ENCODE measurements at regions not wholly inside any gene's neighbourhood (a gene's known extent, or its start where the extent isn't known, plus 50 kb on each side); places are given as distances from the start of the nearest gene placed in this dataset.

DNA sequence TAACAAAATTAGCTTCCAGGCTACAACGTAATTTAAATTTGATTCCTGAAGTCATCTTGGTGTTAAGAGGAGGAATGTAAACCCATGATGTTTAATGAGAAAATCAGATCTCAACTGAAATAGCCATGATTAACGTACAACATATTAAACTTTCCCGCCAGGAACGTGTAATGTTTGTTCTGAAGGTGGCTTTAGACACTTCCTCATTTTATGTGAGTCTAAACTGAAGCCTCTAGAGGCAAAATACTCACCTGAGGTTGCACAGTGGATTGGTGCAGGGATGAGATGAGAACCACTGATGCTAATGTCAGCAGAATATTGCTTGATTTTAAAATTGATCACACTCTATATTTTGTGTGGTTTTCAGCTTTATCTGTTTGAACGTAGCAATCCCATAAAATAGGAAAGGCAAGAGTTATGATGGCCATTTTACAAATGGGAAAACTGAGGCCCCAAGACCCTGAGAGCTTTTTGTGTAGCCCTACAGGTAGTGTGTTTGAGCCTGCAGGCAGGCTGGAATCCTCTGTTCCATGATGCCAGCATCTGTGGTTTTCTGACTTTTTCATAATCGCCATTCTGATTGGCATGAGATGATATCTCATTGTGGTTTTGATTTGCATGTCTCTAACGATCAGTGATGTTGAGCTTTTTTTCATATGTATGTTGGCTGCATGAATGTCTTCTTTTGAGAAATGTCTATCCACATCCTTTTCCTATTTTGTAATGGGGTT, 243.7 kb upstream of the BMPER start:
- no peaks in the 10 kb centered on the region for H3K36me3 ChIP-seq (ENCODE audit: control insufficient read depth in 2 of 2, insufficient read depth in 2 of 2, low read length in 1 of 2)
- H3K27ac ChIP-seq (ENCODE audit: low read depth in 2 of 2, low read length in 1 of 2), result no peak overlapping the region
- no peaks in the 10 kb centered on the region for H3K27me3 ChIP-seq (ENCODE audit: control insufficient read depth in 1 of 2, insufficient read depth in 2 of 2, low read length in 2 of 2)
- 56 to 58% methylated on average over 7 of the region's 7 CpGs for WGBS, 2 donors
- H3K4me1 ChIP-seq (ENCODE audit: control insufficient read depth in 2 of 2, insufficient read depth in 2 of 2, low read length in 1 of 2), result no peaks in the 10 kb centered on the region
- no peak overlapping the region for H3K4me3 ChIP-seq (ENCODE audit: low read depth in 1 of 2, low read length in 2 of 2)
- H3K9me3 ChIP-seq (ENCODE audit: control insufficient read depth in 2 of 2, insufficient read depth in 1 of 2, low read depth in 1 of 2, low read length in 1 of 2), result no peaks in the 10 kb centered on the region

GRCh38 chr7:33666531-33666930, 238.8 kb upstream of the BMPER start:
- Histone ChIP-seq H3K27me3 (ENCODE audit: control insufficient read depth in 1 of 2, insufficient read depth in 2 of 2, low read length in 2 of 2) (no peaks in the 10 kb centered on the region), H3K4me1 (ENCODE audit: control insufficient read depth in 2 of 2, insufficient read depth in 2 of 2, low read length in 1 of 2) (no peaks in the 10 kb centered on the region), H3K9me3 (ENCODE audit: control insufficient read depth in 2 of 2, insufficient read depth in 1 of 2, low read depth in 1 of 2, low read length in 1 of 2) (no peaks in the 10 kb centered on the region), H3K27ac (ENCODE audit: low read depth in 2 of 2, low read length in 1 of 2) (no peak overlapping the region), H3K36me3 (ENCODE audit: control insufficient read depth in 2 of 2, insufficient read depth in 2 of 2, low read length in 1 of 2) (no peaks in the 10 kb centered on the region), H3K4me3 (ENCODE audit: low read depth in 1 of 2, low read length in 2 of 2) (no peak overlapping the region)

GRCh38 chr7:33667196-33667595, 238.1 kb upstream of the BMPER start:
- H3K4me3 ChIP-seq (ENCODE audit: low read depth in 1 of 2, low read length in 2 of 2), result no peak overlapping the region
- no peaks in the 10 kb centered on the region for H3K27me3 ChIP-seq (ENCODE audit: control insufficient read depth in 1 of 2, insufficient read depth in 2 of 2, low read length in 2 of 2)
- H3K9me3 ChIP-seq (ENCODE audit: control insufficient read depth in 2 of 2, insufficient read depth in 1 of 2, low read depth in 1 of 2, low read length in 1 of 2), result no peaks in the 10 kb centered on the region
- no peaks in the 10 kb centered on the region for H3K36me3 ChIP-seq (ENCODE audit: control insufficient read depth in 2 of 2, insufficient read depth in 2 of 2, low read length in 1 of 2)
- H3K27ac ChIP-seq (ENCODE audit: low read depth in 2 of 2, low read length in 1 of 2), result no peak overlapping the region
- H3K4me1 ChIP-seq (ENCODE audit: control insufficient read depth in 2 of 2, insufficient read depth in 2 of 2, low read length in 1 of 2), result no peaks in the 10 kb centered on the region

DNA sequence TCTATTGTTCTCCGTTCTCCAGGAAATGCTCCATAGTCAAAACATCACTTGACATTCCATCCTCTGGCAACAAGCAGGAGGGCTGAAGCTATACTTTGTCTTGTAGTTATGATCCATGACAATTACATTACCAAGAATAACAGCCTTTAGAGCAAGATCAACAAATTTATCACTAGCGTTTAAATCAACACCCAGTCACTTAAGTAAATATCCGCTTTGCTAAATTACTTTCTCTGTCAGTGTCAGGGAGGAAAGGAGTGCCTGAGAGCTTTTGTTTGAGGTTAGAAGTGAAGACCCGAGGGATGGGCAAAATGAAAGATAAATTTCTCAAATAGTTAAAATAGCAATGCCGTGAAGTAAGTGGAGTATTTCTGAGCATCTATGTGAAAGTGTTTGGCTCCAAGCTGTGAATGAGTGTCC, 236.1 kb upstream of the BMPER start:
- 42 to 43% methylated on average over 5 of the region's 5 CpGs for WGBS, 2 donors
- Histone ChIP-seq H3K9me3 (ENCODE audit: control insufficient read depth in 2 of 2, insufficient read depth in 1 of 2, low read depth in 1 of 2, low read length in 1 of 2) (no peaks in the 10 kb centered on the region), H3K27me3 (ENCODE audit: control insufficient read depth in 1 of 2, insufficient read depth in 2 of 2, low read length in 2 of 2) (no peaks in the 10 kb centered on the region)

GRCh38 chr7:33671531-33672262, 233.6 kb upstream of the BMPER start:
- Histone ChIP-seq H3K4me3 (ENCODE audit: low read depth in 1 of 2, low read length in 2 of 2) (no peak overlapping the region), H3K27me3 (ENCODE audit: control insufficient read depth in 1 of 2, insufficient read depth in 2 of 2, low read length in 2 of 2) (no peaks in the 10 kb centered on the region), H3K4me1 (ENCODE audit: control insufficient read depth in 2 of 2, insufficient read depth in 2 of 2, low read length in 1 of 2) (no peaks in the 10 kb centered on the region), H3K36me3 (ENCODE audit: control insufficient read depth in 2 of 2, insufficient read depth in 2 of 2, low read length in 1 of 2) (no peaks in the 10 kb centered on the region), H3K27ac (ENCODE audit: low read depth in 2 of 2, low read length in 1 of 2) (no peak overlapping the region), H3K9me3 (ENCODE audit: control insufficient read depth in 2 of 2, insufficient read depth in 1 of 2, low read depth in 1 of 2, low read length in 1 of 2) (no peaks in the 10 kb centered on the region)
- 34 to 51% methylated on average over 3 of the region's 3 CpGs for WGBS, 2 donors

More for the DNA sequence above, 236.1 kb upstream of the BMPER start:
- Histone ChIP-seq H3K27ac (ENCODE audit: low read depth in 2 of 2, low read length in 1 of 2) (no peak overlapping the region), H3K4me3 (ENCODE audit: low read depth in 1 of 2, low read length in 2 of 2) (no peak overlapping the region), H3K4me1 (ENCODE audit: control insufficient read depth in 2 of 2, insufficient read depth in 2 of 2, low read length in 1 of 2) (no peaks in the 10 kb centered on the region), H3K36me3 (ENCODE audit: control insufficient read depth in 2 of 2, insufficient read depth in 2 of 2, low read length in 1 of 2) (no peaks in the 10 kb centered on the region)

DNA sequence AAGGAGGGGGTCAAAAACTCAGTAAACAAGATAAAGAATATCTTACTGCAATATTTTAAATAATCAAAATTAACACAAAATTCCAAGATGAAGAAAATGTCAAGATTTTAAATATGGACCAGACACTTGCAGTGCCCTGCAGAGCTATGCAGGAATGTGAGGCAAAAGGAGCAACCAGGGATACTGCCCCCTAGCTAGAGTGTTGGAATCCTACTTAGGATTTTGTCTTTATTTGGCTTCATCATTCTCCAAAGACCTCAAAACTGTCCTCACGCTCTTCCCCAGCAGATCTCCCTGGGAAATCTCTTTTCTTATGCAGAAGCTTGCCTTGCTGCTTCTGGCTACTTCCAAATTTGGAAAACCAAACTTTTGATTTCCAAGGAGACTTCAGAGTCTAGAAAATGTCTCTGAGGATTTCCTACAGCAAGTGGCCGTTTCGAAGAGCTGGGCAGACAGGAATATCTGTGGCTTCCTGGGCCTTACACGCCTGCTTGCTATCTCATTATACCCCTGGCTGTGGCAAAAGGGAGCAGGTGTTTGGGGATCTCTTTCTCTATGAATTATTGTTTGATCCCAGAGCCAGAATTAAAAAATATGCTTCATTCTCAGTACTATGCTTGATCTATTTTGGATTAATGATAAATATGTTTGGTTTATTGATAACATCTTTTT, 232.2 kb upstream of the BMPER start:
- Histone ChIP-seq H3K4me3 (ENCODE audit: low read depth in 1 of 2, low read length in 2 of 2) (no peak overlapping the region), H3K36me3 (ENCODE audit: control insufficient read depth in 2 of 2, insufficient read depth in 2 of 2, low read length in 1 of 2) (no peaks in the 10 kb centered on the region), H3K27ac (ENCODE audit: low read depth in 2 of 2, low read length in 1 of 2) (no peak overlapping the region), H3K9me3 (ENCODE audit: control insufficient read depth in 2 of 2, insufficient read depth in 1 of 2, low read depth in 1 of 2, low read length in 1 of 2) (no peaks in the 10 kb centered on the region), H3K4me1 (ENCODE audit: control insufficient read depth in 2 of 2, insufficient read depth in 2 of 2, low read length in 1 of 2) (no peaks in the 10 kb centered on the region), H3K27me3 (ENCODE audit: control insufficient read depth in 1 of 2, insufficient read depth in 2 of 2, low read length in 2 of 2) (no peaks in the 10 kb centered on the region)
- WGBS, 2 donors, result 84 to 87% methylated on average over 4 of the region's 4 CpGs

GRCh38 chr7:33674804-33675411, 230.4 kb upstream of the BMPER start:
- no peaks in the 10 kb centered on the region for H3K9me3 ChIP-seq (ENCODE audit: control insufficient read depth in 2 of 2, insufficient read depth in 1 of 2, low read depth in 1 of 2, low read length in 1 of 2)
- 88 to 90% methylated on average over 4 of the region's 4 CpGs for WGBS, 2 donors
- no peak overlapping the region for H3K4me3 ChIP-seq (ENCODE audit: low read depth in 1 of 2, low read length in 2 of 2)
- no peaks in the 10 kb centered on the region for H3K27me3 ChIP-seq (ENCODE audit: control insufficient read depth in 1 of 2, insufficient read depth in 2 of 2, low read length in 2 of 2)
- no peaks in the 10 kb centered on the region for H3K36me3 ChIP-seq (ENCODE audit: control insufficient read depth in 2 of 2, insufficient read depth in 2 of 2, low read length in 1 of 2)
- H3K4me1 ChIP-seq (ENCODE audit: control insufficient read depth in 2 of 2, insufficient read depth in 2 of 2, low read length in 1 of 2), result no peaks in the 10 kb centered on the region
- no peak overlapping the region for H3K27ac ChIP-seq (ENCODE audit: low read depth in 2 of 2, low read length in 1 of 2)

DNA sequence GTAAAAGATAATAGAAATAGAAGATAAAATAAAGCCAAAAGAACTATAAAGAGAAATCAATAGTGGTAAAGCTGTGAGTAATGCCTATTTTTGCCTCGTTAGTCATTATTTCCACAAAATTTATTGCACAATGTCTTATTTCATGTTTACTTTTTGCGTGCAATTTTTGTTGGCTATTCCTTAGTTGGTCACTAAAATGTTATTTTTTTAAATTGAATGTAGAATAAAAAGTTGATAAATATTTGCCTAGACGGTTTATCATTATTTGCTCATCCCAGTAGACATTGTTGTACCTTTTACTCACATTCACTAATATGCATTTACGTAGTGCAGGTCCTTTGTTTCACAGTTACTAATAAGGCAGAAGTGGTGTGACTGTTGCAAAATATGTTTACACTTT, 227.8 kb upstream of the BMPER start:
- Histone ChIP-seq H3K36me3 (ENCODE audit: control insufficient read depth in 2 of 2, insufficient read depth in 2 of 2, low read length in 1 of 2) (no peaks in the 10 kb centered on the region), H3K4me1 (ENCODE audit: control insufficient read depth in 2 of 2, insufficient read depth in 2 of 2, low read length in 1 of 2) (no peaks in the 10 kb centered on the region), H3K27ac (ENCODE audit: low read depth in 2 of 2, low read length in 1 of 2) (no peak overlapping the region), H3K4me3 (ENCODE audit: low read depth in 1 of 2, low read length in 2 of 2) (no peak overlapping the region), H3K9me3 (ENCODE audit: control insufficient read depth in 2 of 2, insufficient read depth in 1 of 2, low read depth in 1 of 2, low read length in 1 of 2) (no peaks in the 10 kb centered on the region), H3K27me3 (ENCODE audit: control insufficient read depth in 1 of 2, insufficient read depth in 2 of 2, low read length in 2 of 2) (no peaks in the 10 kb centered on the region)
- WGBS, 2 donors, result 82 to 86% methylated on average over 4 of the region's 4 CpGs

DNA sequence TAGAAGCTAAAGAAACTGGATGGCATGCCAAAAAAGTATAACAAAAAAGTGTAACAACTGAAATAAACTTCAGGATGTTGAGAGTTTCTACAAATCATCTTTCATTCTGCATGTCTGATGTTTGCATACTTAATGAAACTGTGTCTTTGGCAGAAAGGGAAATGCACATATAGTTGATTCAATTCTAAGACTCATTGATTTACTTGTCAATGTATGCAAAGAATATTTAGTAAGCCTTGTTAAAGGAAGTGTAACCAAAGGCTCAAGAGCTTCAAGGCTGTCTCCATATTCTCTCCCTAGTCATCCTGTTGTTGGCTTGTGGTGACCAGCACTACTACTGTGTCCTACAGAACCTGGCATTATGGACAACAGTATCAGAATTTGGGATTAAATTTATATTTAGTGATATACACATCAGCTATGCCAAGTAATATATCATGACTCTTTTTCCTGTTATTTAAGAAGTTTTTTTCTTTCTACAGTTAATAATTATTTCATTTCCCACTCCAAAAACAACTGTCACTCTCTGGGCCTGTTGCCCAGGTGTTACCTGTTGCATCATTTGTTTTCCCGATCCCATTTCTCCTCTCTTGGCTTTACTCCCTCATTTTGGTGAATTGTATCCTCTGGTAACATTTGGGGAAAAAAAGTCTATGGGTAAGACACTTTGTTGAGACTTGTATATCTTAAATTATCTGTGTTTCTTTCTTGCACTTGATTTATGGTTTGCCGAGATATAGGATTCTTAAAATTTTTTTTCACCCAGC, 226.6 kb upstream of the BMPER start:
- Histone ChIP-seq H3K27me3 (ENCODE audit: control insufficient read depth in 1 of 2, insufficient read depth in 2 of 2, low read length in 2 of 2) (no peaks in the 10 kb centered on the region), H3K4me3 (ENCODE audit: low read depth in 1 of 2, low read length in 2 of 2) (no peak overlapping the region), H3K36me3 (ENCODE audit: control insufficient read depth in 2 of 2, insufficient read depth in 2 of 2, low read length in 1 of 2) (no peaks in the 10 kb centered on the region), H3K9me3 (ENCODE audit: control insufficient read depth in 2 of 2, insufficient read depth in 1 of 2, low read depth in 1 of 2, low read length in 1 of 2) (no peaks in the 10 kb centered on the region), H3K4me1 (ENCODE audit: control insufficient read depth in 2 of 2, insufficient read depth in 2 of 2, low read length in 1 of 2) (no peaks in the 10 kb centered on the region), H3K27ac (ENCODE audit: low read depth in 2 of 2, low read length in 1 of 2) (no peak overlapping the region)
- 57 to 78% methylated on average over 2 of the region's 2 CpGs for WGBS, 2 donors
